Left lobe of liver (tissue), 2 donors: ENCODE measurements at regions not wholly inside any gene's neighbourhood (a gene's known extent, or its start where the extent isn't known, plus 50 kb on each side); places are given as distances from the start of the nearest gene placed in this dataset.

Source experiments
- ATAC-seq: fragments of 200-7000 bp; cut with Tn5 transposase; one replicate; pipeline ENCODE4 v1.9.1; 2020; ENCODE audit warnings: mild to moderate bottlenecking, moderate library complexity
- DNase-seq: peaks from one replicate; pipeline ENCODE4 v3.0.0-alpha.2; 2020; ENCODE audit warnings: low spot score
- donor health status: DM: no; HTN: no; CAD: no; lungs with moderate emphysema.
- donor health status: DM: no; HTN: yes; CAD: no.

- no peak for ATAC-seq
- no peak for DNase-seq
Observed at GRCh38 chr2:147232225-147232669, 612.6 kb upstream of the ACVR2A start.

GRCh38 chr2:147231607-147232006 is 613.2 kb upstream of the ACVR2A start:
- ATAC-seq, result no peak
- no peak for DNase-seq

GRCh38 chr2:147231081-147231480 is 613.7 kb upstream of the ACVR2A start:
- no peak for DNase-seq
- no peak for ATAC-seq

GRCh38 chr2:147227313-147227712 is 617.5 kb upstream of the ACVR2A start:
- ATAC-seq (no peak), DNase-seq (no peak)

- DNase-seq (no peak), ATAC-seq (no peak)
Observed at GRCh38 chr2:147224070-147224469, 620.8 kb upstream of the ACVR2A start.

GRCh38 chr2:147223553-147224060 is 621.2 kb upstream of the ACVR2A start:
- DNase-seq, result no peak
- no peak for ATAC-seq

- DNase-seq (no peak), ATAC-seq (no peak)
Observed at GRCh38 chr2:147223119-147223518, 621.7 kb upstream of the ACVR2A start.

- ATAC-seq (no peak), DNase-seq (no peak)
Observed at GRCh38 chr2:147222506-147222905, 622.3 kb upstream of the ACVR2A start.

- ATAC-seq (no peak), DNase-seq (no peak)
Observed at GRCh38 chr2:147214914-147215313, 629.9 kb upstream of the ACVR2A start.

- DNase-seq, result no peak
- ATAC-seq, result no peak
Observed at GRCh38 chr2:147211484-147211883, 633.3 kb upstream of the ACVR2A start.

GRCh38 chr2:147204102-147204501 is 640.7 kb upstream of the ACVR2A start:
- no peak for DNase-seq
- ATAC-seq, result no peak

GRCh38 chr2:147198651-147199171 is 646.1 kb upstream of the ACVR2A start:
- DNase-seq (no peak), ATAC-seq (no peak)

GRCh38 chr2:147197754-147198483 is 646.9 kb upstream of the ACVR2A start:
- ATAC-seq (no peak), DNase-seq (no peak)

GRCh38 chr2:147182260-147182659 is 662.6 kb upstream of the ACVR2A start:
- no peak for DNase-seq
- no peak for ATAC-seq

GRCh38 chr2:147181351-147182029 is 663.3 kb upstream of the ACVR2A start:
- ATAC-seq (no peak), DNase-seq (no peak)

- DNase-seq (no peak), ATAC-seq (no peak)
Observed at GRCh38 chr2:147177071-147177857, 667.6 kb upstream of the ACVR2A start.

GRCh38 chr2:147174824-147175254 is 670.0 kb upstream of the ACVR2A start:
- ATAC-seq (no peak), DNase-seq (no peak)

GRCh38 chr2:147173798-147174197 is 671.0 kb upstream of the ACVR2A start:
- DNase-seq, result no peak
- no peak for ATAC-seq

GRCh38 chr2:147173189-147173581 is 671.6 kb upstream of the ACVR2A start:
- DNase-seq (no peak), ATAC-seq (no peak)

- DNase-seq (no peak), ATAC-seq (no peak)
Observed at GRCh38 chr2:147172493-147173188, 672.2 kb upstream of the ACVR2A start.

- ATAC-seq (no peak), DNase-seq (no peak)
Observed at GRCh38 chr2:147171941-147172340, 672.9 kb upstream of the ACVR2A start.
